Activated CD4-positive, alpha-beta T cell treated with anti-CD3 and anti-CD28 coated beads for 24 hours (primary cell): ENCODE measurements at regions not wholly inside any gene's neighbourhood (a gene's known extent, or its start where the extent isn't known, plus 50 kb on each side); places are given as distances from the start of the nearest gene placed in this dataset.
"Not testable (repeated sequence)": the region's sequence is repeated elsewhere in the genome, so short reads cannot be mapped to it uniquely, and the experiment has no call there.

Source experiments
- DNase-seq, 2 donors: peaks; one replicate each; pipeline ENCODE4 v3.0.0-alpha.2; 2020; ENCODE audit warnings: low read depth in 2 of 2

GRCh38 chr16:63712725-63713124, 1409.1 kb downstream of the CDH11 start:
- no peak for DNase-seq

GRCh38 chr16:63703612-63704011, 1418.3 kb downstream of the CDH11 start:
- DNase-seq = no peak

GRCh38 chr16:63702981-63703590, 1418.8 kb downstream of the CDH11 start:
- no peak for DNase-seq

DNA sequence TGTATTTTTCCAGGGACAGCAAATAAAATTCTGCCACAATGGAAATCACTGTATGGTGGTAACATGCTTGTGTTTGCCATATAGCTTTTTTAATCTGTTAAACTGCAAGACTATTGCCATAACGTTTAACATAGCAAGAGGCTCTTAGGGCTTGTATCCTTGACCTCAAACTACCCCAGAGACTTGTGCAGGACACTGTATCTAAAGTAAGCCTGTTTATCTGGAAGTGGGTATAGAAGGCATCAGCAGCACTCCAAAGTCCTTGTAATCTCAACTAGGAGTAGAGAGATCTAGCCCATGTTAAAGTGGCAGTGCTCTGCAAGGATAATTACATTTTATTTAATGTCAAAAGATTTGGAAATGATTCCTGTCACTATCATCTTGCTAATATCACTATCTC, 1424.1 kb downstream of the CDH11 start:
- no peak for DNase-seq

GRCh38 chr16:63695347-63695746, 1426.5 kb downstream of the CDH11 start:
- no peak for DNase-seq

- DNase-seq = no peak
Observed at GRCh38 chr16:63690961-63691360, 1430.9 kb downstream of the CDH11 start.

DNA sequence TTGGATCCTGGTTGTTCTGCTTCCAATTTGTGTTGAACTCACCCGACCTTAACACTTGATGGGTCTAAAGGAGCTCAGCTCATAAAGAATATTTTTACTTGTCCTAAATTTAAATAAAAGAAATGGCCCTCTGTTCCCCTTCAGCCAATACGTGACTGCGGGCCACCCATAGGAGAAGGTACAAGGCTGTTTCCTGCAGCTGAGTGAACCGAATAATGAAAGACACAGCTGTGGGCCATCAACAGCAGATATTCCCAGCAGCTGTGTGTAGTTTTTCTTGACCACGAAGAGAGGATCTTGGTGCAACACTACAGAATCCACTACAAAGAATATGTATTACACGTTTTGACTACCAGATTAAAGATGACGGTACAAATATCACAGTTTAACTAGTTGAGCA, 1431.6 kb downstream of the CDH11 start:
- no peak for DNase-seq

- DNase-seq = no peak
Observed at GRCh38 chr16:63689068-63689467, 1432.8 kb downstream of the CDH11 start.

GRCh38 chr16:63684149-63685101, 1437.4 kb downstream of the CDH11 start:
- no peak for DNase-seq

GRCh38 chr16:63682844-63683243, 1439.0 kb downstream of the CDH11 start:
- no peak for DNase-seq

DNA sequence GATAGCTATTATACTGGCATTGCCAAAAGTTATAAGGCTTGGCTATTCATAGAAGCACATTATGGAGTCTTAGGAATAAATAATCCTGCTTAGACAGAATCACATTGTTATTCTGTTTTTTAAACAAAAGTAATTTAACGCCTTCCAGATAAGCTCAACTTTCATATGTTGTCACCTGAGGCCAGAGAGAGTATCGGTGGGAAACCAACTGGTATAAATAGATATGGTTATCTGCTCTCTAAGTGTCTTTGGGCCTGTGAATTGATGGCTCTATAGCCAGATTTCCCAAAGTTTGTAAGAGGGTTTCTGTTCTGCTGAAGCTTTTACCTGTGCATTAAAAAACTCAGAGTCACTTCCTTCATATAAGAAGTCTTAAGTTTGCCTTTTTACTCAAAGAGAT, 1449.4 kb downstream of the CDH11 start:
- no peak for DNase-seq

- no peak for DNase-seq
Observed at GRCh38 chr16:63663155-63663554, 1458.7 kb downstream of the CDH11 start.

- no peak for DNase-seq
Observed at GRCh38 chr16:63655846-63656245, 1466.0 kb downstream of the CDH11 start.

- DNase-seq = no peak
Observed at GRCh38 chr16:63653044-63653839, 1468.6 kb downstream of the CDH11 start.

GRCh38 chr16:63652091-63652490, 1469.8 kb downstream of the CDH11 start:
- no peak for DNase-seq

- no peak for DNase-seq
Observed at GRCh38 chr16:63650550-63650949, 1471.3 kb downstream of the CDH11 start.

DNA sequence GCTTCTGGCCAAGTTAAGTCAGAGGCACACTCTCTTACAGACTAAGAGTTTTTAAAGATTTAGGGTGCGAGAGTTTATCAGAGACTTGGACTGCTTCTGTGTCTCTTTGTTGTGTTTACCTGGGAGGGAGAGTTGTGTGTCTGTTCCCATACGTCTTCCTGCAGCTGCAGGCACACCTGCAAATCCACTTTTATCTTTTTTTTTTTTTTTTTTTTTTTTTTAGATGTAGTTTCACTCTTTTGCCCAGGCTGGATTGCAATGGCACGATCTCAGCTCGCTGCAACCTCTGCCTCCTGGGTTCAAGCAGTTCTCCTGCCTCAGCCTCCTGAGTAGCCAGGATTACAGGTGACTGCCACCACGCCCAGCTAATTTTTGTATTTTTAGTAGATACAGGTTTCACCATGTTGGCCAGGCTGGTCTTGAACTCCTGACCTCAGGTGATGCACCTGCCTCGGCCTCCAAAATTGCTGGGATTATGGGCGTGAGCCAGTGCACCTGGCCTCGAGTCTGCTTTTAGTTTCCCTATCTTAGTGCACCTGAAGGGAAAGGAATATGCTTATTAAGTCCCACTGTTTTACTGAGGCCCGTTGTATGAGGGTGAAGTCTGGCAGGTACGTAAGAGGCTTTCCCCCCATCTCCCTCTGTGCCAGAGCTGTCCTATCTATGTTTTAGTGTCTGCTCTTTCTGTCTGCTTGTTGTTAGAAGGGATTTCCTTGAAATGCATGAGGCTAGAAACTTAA, 1488.0 kb downstream of the CDH11 start:
- not testable (repeated sequence) for DNase-seq

- no peak for DNase-seq
Observed at GRCh38 chr16:63629272-63629671, 1492.6 kb downstream of the CDH11 start.

DNA sequence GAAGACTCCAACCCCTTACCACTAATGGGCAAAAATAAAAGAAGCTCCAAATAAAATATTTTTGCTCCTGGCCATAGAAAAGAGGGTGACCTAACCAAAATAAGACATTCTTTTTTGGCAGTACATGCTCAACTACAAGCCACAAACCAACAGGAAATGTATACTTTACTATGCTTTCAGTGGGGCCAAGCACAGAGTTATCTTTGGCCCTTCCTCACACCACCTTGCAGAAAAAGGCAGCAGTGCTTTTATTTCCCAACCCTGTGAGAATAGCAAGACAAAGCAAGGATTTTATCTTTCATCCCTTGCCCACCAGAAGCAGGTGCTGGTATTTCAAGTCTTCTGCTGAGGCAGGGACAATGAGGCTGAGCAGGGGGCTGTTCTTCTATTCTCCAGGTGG, 1493.1 kb downstream of the CDH11 start:
- no peak for DNase-seq

DNA sequence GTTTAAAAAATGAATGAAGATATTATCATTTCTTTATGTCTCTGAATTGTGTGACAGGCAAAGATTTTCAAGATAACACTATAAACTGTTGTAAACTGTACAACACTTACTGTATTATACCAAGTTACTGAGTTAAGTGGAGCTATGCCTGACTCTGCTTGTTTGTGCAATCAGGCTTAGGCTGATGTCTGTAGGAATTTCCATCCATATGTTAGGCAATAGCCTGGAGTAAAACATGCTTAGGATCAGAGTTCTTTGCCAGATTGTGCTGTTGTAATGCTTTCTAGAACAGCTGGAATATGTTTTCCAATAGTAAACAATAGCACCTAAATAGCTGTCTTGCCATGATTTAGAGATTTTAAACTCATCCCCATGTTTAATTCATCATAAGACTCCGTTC, 1496.7 kb downstream of the CDH11 start:
- DNase-seq = no peak

DNA sequence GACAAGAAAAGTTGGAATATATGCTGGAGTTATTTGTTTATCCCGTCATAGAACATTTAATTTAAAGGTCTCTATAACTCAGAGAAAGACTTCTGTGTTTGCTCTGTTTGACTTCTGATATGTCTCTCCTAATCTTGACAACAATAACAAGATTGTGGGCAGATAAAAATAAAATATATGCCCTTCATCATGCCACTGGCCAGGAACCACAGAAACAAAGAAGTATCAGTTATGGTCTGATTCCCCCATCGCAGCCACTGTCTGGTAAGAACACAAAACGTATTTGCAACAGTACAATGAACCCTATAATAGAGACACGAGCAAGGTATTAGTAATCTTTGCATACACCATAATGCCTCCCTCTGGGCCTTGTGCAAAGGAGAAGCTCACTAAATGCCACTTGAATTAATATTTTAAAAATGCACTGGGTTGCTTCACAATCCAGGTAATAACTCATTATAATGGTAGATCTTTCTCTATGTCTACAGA, 1498.3 kb downstream of the CDH11 start:
- no peak for DNase-seq
